ENCODE measurements at regions not wholly inside any gene's neighbourhood (a gene's known extent, or its start where the extent isn't known, plus 50 kb on each side); places are given as distances from the start of the nearest gene placed in this dataset.

DNA sequence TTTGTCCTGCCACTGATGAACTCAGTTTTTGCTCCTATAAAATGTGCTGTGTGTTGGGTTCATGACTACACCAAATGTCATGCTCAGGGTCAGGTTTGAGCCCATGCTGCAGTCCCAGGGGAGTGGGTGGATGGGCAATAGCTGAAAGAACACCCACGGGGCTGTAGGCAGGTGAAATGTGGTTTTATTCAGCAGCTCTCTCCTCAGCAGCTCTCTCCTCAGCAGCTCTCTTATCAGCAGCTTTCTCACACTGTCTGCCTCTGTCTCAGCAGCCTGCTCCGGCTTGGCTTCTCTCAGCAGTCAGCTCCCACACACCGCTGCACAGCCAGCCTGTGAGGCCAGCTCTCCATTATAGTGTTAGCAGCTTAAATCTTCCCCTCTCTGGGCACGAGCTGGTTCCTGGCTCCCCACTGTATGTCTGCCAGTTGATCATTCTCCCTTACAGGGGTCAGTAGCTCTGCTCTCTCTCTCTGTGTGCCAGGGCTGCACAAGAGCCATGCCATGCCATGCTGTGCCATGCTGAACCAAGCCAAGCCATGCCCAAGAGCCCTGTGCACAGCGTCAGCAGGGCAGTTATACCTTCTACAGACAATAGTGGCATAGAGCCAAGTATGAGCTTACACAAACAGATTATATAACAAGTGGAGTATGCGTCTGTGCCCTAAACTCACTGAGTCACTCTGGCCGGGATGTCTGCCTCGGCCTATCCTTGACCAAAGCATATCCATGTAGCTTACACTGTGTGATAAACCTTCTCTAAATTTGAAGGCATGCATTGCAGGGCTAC, 303.3 kb upstream of the TMPO start:
- no peak for TF ChIP-seq CTCF (IDR thresholded peaks at IDR 0.05 in 8 of 11, conservative IDR thresholded peaks at IDR 0.05 in 3 of 11)
- TF ChIP-seq POLR2A (IDR thresholded peaks at IDR 0.05), result no peak
- TF ChIP-seq POLR2AphosphoS5 (IDR thresholded peaks at IDR 0.05), result no peak

Measured in spleen (tissue), 7 donors.